HG03280 (cell line): ENCODE measurements at regions not wholly inside any gene's neighbourhood (a gene's known extent, or its start where the extent isn't known, plus 50 kb on each side); places are given as distances from the start of the nearest gene placed in this dataset.
"Not testable (repeated sequence)": the region's sequence is repeated elsewhere in the genome, so short reads cannot be mapped to it uniquely, and the experiment has no call there.

Experiments used
- ATAC-seq: cut with Tn5 transposase; IDR thresholded peaks from one replicate; pipeline ENCODE4 v1.9.1; 2021; ENCODE audit warnings: mild to moderate bottlenecking, moderate library complexity; ENCODE audit not compliant: unreplicated experiment

GRCh38 chr6:125354649-125355048, 52.9 kb upstream of the HDDC2 start:
- ATAC-seq = no peak

DNA sequence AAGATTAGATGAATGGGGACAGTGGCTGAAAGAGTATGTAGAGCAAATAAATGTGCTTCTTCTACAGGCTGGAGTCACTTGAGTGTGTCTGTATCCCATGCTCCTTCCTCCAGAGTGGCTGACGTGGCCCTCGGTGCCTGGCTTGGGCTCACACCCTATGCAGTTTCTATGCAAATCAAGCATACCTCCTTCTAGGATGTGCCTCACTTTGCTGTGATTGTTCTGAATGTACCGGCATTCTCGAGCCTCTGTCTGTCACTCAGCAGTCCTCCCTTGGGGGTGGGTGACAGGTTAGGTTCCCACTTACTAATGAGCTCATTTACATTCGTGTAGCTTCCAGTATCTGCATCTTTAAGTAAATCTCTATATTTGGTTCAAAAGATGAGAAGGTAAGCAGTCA, 55.1 kb upstream of the HDDC2 start:
- ATAC-seq = peak; percentile 58

DNA sequence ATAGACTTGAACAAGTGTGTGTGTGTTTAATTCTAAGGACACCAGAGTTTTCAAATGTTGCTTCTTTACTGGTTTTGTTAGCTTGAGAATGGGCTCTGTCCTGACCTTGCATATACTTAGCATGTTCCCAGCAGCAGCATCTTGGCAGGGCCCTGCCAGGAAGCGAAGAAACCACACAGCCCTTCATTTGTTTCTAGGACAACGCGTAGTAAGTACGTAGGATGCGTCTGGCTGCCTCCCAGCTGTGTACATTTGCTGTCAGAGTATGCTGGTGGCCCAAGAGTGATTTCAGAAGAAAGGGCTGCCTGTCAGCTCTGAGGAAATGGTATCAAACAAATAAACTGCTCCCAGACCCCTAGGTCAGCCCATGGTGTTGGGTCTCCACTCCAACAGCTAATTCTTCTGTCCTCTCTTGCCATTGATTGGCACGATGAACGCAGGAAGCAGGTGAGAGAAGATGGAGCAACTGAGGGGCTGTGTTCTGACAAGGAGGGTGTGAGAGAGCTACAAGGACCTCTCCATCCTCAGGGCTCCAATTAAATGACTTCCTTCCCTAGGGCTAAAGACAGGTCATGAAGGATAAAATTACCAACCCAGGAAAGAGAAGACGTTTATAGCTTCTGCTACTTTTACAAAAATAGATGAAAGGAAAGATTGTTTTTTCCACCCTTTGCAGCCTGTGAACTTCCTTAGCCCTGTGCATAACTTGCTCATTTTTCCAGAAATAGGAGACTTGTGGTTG, 55.9 kb upstream of the HDDC2 start:
- no peak for ATAC-seq

DNA sequence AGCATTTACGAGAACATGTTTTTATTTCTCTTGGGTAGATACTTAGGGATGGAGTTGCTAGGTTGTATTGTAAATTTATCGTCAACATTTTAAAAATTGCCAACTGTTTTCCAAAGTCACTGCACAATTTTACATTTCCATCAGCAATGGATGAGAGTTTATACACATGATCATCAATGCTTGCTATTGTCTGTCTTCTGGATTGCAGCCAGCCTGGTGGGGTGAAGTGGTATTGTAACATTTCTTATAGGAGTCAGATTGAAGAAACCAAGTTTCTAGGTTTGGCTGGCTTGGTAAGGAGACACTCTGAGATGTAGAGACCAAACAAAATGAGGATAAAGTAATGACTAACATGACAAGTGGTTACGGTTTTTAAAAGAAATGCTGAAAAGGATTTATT, 57.1 kb upstream of the HDDC2 start:
- ATAC-seq = no peak

- no peak for ATAC-seq
These were observed 60.1 kb upstream of the HDDC2 start for GRCh38 chr6:125361868-125362267.

GRCh38 chr6:125363039-125363823, 61.5 kb upstream of the HDDC2 start:
- ATAC-seq = no peak

- no peak for ATAC-seq
These were observed 62.0 kb upstream of the HDDC2 start for GRCh38 chr6:125363824-125364165.

GRCh38 chr6:125365230-125365629, 63.5 kb upstream of the HDDC2 start:
- ATAC-seq = no peak

DNA sequence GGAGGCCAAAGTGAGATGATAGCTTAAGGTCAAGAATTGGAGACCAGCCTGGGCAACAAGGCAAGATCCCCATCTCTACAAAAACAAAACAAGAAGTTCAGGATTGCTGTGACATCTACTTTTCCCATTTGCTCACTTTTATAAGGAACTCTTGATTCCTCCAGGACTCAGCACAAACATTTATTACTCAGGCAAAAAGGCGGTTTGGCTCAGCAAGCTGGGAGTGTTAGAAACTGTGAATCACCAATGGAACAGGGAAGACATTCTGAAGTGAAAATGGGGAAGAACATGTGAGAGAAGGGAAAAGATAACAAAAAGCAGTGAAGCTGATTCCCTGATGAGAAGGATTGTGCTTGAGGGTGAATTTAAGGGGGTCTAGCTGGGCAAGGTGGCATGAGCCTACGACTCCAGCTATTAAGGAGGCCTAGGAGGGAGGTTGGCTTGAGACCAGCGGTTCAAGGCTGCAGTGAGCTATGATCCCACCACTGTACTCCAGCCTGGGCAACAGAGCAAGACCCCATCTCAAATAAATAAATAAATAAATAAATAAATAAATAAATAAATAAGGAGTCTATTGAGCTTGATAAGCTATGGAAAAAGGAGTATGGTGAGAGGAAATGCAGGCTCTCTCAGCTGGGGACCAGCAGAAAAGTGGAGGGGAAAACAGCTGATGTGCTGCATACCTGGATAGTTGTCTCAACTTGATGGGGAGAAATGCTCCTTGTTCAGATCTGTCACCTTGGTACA, 65.4 kb upstream of the HDDC2 start:
- ATAC-seq = no peak

DNA sequence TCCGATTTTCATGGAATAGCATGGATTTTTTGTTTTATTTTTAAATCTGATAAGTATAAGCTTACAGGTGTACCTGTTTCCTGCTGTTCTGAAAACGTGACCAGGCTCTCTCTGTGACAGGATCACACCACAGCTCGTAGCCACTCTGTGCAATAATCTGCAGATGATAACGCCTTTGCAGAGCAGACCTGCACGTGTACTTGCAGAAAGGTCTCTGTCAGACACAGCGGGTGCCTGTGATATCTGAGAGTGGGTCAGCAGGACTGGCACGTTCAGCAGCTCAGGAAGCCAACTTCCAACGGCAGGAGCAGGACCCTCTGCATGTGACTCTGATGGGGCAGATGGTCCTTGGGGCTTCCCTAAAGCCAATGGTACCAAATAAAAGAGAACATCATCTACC, 68.6 kb upstream of the HDDC2 start:
- no peak for ATAC-seq

GRCh38 chr6:125375013-125375412, 73.2 kb upstream of the HDDC2 start:
- ATAC-seq = no peak

- no peak for ATAC-seq
These were observed 74.1 kb upstream of the HDDC2 start for GRCh38 chr6:125375821-125376220.

GRCh38 chr6:125377621-125378020, 75.9 kb upstream of the HDDC2 start:
- no peak for ATAC-seq

DNA sequence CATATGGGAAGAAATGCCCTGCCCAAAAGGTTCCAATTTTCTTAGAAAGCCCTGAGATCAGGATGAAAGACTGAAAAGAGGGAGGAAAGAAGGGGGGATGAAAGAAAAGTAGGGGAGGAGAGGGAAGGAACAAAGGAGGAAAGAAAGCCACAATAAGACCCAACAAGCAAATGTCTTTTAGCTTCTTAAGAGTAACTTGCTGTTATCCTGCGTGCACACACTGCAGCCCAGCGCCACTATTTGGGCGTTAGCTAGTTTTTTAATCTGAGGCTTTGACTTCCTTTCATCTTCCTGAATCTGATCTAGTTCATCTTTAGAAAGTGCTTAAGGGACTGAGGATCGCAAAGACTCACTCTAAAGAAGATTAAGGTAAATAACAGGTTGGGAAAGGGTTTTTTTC, 77.4 kb upstream of the HDDC2 start:
- no peak for ATAC-seq

DNA sequence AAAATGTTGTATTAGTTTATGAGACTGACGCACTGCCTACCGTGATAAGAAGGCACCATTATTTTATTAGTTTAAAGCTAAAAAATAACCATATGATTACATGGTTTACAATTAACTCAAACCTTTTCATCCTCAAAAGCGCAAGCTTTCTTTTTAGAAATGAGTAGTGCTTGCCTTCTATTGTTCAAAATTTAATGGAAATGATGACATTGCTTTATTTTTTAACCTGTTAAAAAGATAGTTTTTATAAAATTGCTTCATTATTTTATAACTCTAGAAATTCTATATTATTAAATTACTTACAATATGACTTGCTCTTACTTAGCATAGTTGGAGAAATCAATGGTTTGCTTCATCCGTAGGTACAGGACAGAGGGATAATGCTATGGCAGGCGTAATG, 78.7 kb upstream of the HDDC2 start:
- no peak for ATAC-seq

GRCh38 chr6:125386337-125386736, 84.6 kb upstream of the HDDC2 start:
- not testable (repeated sequence) for ATAC-seq

GRCh38 chr6:125392682-125393081, 90.9 kb upstream of the HDDC2 start:
- ATAC-seq = peak; percentile 63

GRCh38 chr6:125393449-125393858, 91.7 kb upstream of the HDDC2 start:
- no peak for ATAC-seq

- ATAC-seq = no peak
These were observed 105.0 kb upstream of the HDDC2 start for GRCh38 chr6:125406741-125407140.

DNA sequence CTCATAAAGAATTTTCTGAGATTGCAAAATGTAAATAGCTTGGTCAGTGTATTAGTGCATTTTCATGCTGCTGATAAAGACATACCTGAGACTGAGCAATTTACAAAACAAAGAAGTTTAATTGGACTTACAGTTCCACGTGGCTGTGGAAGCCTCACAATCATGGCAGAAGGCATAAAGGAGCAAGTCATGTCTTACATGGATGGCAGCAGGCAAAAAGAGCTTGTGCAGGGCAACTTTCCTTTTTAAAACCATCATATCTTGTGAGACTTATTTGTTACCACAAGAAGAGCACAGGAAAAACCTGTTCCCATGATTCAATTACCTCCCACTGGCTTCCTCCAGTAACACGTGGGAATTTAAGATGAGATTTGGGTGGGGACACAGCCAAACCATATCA, 112.7 kb upstream of the HDDC2 start:
- no peak for ATAC-seq

DNA sequence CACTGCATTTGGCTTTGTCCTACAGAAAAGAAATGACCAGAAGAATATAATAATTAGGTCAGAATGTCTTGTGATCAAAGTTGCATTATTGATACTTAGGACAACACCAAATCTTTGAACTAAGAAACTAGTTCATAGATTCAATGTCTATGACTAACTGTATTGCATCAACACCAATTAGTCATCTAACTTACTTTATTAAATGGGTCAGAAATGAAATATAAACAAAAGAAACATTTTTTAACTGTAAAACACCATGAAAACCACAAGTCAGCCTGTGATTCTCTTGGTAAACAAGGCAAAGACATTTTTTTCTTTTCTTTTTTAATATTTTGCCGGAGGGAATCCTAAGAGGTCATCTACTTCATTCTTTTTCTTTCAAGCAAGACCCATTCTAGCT, 114.1 kb upstream of the HDDC2 start:
- no peak for ATAC-seq

GRCh38 chr6:125421836-125422235, 120.1 kb upstream of the HDDC2 start:
- ATAC-seq = no peak
